ENCODE measurements at regions not wholly inside any gene's neighbourhood (a gene's known extent, or its start where the extent isn't known, plus 50 kb on each side); places are given as distances from the start of the nearest gene placed in this dataset.

DNA sequence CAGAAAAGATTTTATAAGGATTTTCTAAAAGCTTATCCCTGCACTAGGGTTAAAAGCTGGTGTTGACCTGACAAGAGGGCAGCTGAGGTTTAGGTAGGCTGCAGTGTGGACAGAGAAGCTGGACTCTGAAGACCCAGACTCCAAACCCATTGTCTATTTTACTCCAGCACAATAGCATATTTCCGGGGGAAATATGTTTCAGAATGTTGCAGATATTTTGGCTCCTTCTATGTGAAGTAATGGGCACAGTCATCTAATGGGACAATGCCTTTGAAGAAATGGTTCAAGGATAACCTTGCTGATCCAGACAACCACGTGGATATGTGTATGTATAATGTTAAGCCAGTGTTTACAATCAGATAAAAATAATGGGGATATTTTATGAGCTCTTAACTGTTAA is 173.8 kb upstream of the TSC22D1 start:
- Histone ChIP-seq H3K4me1 (ENCODE audit: control insufficient read depth, extremely low read depth, insufficient read depth, low read length) (peaks cover 20% of the 10 kb centered on the region), H3K4me3 (ENCODE audit: control insufficient read depth in 2 of 3, extremely low read depth in 1 of 3, insufficient read depth in 2 of 3, low read depth in 1 of 3, low read length in 3 of 3) (no peak overlapping the region), H3K9me3 (ENCODE audit: control insufficient read depth, low read depth, low read length) (no peaks in the 10 kb centered on the region), H3K4me2 (ENCODE audit: control insufficient read depth, extremely low read depth, insufficient read depth, low read depth, low read length) (no peak overlapping the region), H3K27me3 (ENCODE audit: control insufficient read depth, extremely low read depth, insufficient read depth, low read length) (no peaks in the 10 kb centered on the region), H3K79me2 (ENCODE audit: control insufficient read depth, insufficient read depth, low read length) (no peaks in the 10 kb centered on the region), H3K27ac (ENCODE audit: control insufficient read depth, insufficient read depth, low read length) (no peak overlapping the region), H3K9me1 (ENCODE audit: control insufficient read depth, extremely low read depth, insufficient read depth, low read length) (no peaks in the 10 kb centered on the region), H4K20me1 (ENCODE audit: control insufficient read depth, extremely low read depth, insufficient read depth, low read length) (no peaks in the 10 kb centered on the region), H3K9ac (ENCODE audit: control insufficient read depth, extremely low read depth, insufficient read depth, low read length) (no peak overlapping the region), H3K36me3 (ENCODE audit: control insufficient read depth in 2 of 2, extremely low read depth in 1 of 2, insufficient read depth in 2 of 2, low read length in 2 of 2) (no peaks in the 10 kb centered on the region), H2AFZ (ENCODE audit: control insufficient read depth, low read length) (no peak overlapping the region)
- dilution Hi-C loops (cut with MboI; ENCODE audit: extremely low pct_ligation_motif_present, low sequenced_read_pairs) = no loop called here
- DNase-seq (ENCODE audit: low read depth, low spot score) (no peak), FAIRE-seq (no peak)
- no peak for TF ChIP-seq CTCF (optimal IDR thresholded peaks at IDR 0.05 in 1 of 3, IDR thresholded peaks at IDR 0.05 in 1 of 3, conservative IDR thresholded peaks at IDR 0.05 in 1 of 3; ENCODE audit: extremely low read depth in 1 of 3, insufficient read depth in 2 of 3, low read length in 3 of 3)
- no peak for TF ChIP-seq EZH2 (IDR thresholded peaks at IDR 0.05; ENCODE audit: low read length)

DNA sequence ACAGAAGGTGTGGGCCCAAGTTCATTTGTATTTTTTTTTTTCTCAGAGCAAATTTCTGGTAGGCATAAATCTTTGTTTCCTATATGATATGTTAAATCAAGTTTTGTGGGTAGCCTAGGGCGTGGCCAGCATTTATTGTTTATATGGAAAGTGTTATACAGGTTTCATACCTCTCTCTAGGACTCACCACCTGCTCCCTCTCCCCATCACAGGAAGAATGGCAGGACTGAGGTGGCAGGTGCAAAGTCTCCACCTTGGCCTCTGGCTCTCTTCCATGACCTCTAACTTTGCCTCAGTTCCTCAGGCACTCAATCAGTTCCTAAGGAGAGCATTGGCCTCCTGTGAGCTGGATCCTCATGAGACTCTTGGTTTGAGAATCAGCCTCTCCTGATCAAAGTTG is 172.3 kb upstream of the TSC22D1 start:
- no peaks in the 10 kb centered on the region for H3K36me3 ChIP-seq (ENCODE audit: control insufficient read depth in 2 of 2, extremely low read depth in 1 of 2, insufficient read depth in 2 of 2, low read length in 2 of 2)
- peaks cover 27% of the 10 kb centered on the region for H3K4me1 ChIP-seq (ENCODE audit: control insufficient read depth, extremely low read depth, insufficient read depth, low read length)
- DNase-seq (ENCODE audit: low read depth, low spot score) (no peak), FAIRE-seq (no peak)
- no peak overlapping the region for H3K4me2 ChIP-seq (ENCODE audit: control insufficient read depth, extremely low read depth, insufficient read depth, low read depth, low read length)
- H3K4me3 ChIP-seq (ENCODE audit: control insufficient read depth in 2 of 3, extremely low read depth in 1 of 3, insufficient read depth in 2 of 3, low read depth in 1 of 3, low read length in 3 of 3) = no peak overlapping the region
- H3K27ac ChIP-seq (ENCODE audit: control insufficient read depth, insufficient read depth, low read length) = no peak overlapping the region
- H3K9me1 ChIP-seq (ENCODE audit: control insufficient read depth, extremely low read depth, insufficient read depth, low read length) = no peaks in the 10 kb centered on the region
- no peak overlapping the region for H2AFZ ChIP-seq (ENCODE audit: control insufficient read depth, low read length)
- H3K9me3 ChIP-seq (ENCODE audit: control insufficient read depth, low read depth, low read length) = peaks cover 2% of the 10 kb centered on the region
- H3K27me3 ChIP-seq (ENCODE audit: control insufficient read depth, extremely low read depth, insufficient read depth, low read length) = no peaks in the 10 kb centered on the region
- no peak for TF ChIP-seq CTCF (optimal IDR thresholded peaks at IDR 0.05 in 1 of 3, IDR thresholded peaks at IDR 0.05 in 1 of 3, conservative IDR thresholded peaks at IDR 0.05 in 1 of 3; ENCODE audit: extremely low read depth in 1 of 3, insufficient read depth in 2 of 3, low read length in 3 of 3)
- TF ChIP-seq EZH2 (IDR thresholded peaks at IDR 0.05; ENCODE audit: low read length) = no peak
- dilution Hi-C loops (cut with MboI; ENCODE audit: extremely low pct_ligation_motif_present, low sequenced_read_pairs) = no loop called here
- H3K9ac ChIP-seq (ENCODE audit: control insufficient read depth, extremely low read depth, insufficient read depth, low read length) = no peak overlapping the region
- no peaks in the 10 kb centered on the region for H3K79me2 ChIP-seq (ENCODE audit: control insufficient read depth, insufficient read depth, low read length)
- H4K20me1 ChIP-seq (ENCODE audit: control insufficient read depth, extremely low read depth, insufficient read depth, low read length) = no peaks in the 10 kb centered on the region

Data from keratinocyte (primary cell).